ENCODE measurements at regions not wholly inside any gene's neighbourhood (a gene's known extent, or its start where the extent isn't known, plus 50 kb on each side); places are given as distances from the start of the nearest gene placed in this dataset.

- POLR2A ChIA-PET = no interaction called here
- H3K4me3 Mint-ChIP-seq = no peak overlapping the region
- ATAC-seq (ENCODE audit: low read depth) (no peak), DNase-seq (no peak)
- H3K27ac Mint-ChIP-seq = no peak overlapping the region
- H3K4me1 Mint-ChIP-seq = no peaks in the 10 kb centered on the region
- no peaks in the 10 kb centered on the region for H3K36me3 Mint-ChIP-seq
- peaks cover 4% of the 10 kb centered on the region for H3K27me3 Mint-ChIP-seq
- H3K9me3 Mint-ChIP-seq = no peaks in the 10 kb centered on the region
These were observed 226.0 kb upstream of the TPM1 start for GRCh38 chr15:62816342-62817069.

DNA sequence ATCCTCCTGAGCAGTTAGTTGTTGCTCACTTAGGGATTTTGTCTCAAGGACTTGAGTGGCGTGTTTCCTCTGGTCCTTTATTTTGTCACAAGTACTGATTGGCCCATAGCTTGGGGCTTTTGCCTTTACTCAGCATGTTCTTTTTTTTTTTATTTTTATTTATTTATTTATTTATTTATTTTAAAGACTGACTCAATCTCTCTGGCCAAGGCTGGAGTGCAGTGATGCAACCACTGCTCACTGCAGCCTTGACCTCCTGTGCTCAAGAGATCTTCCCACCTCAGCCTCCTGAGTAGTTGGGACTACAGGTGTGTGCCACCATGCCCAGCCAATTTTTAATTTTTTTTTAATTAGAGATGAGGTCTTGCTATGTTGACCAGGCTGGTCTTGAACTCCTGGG, 223.9 kb upstream of the TPM1 start:
- no peak for DNase-seq
- H3K27me3 Mint-ChIP-seq = peaks cover 4% of the 10 kb centered on the region
- H3K9me3 Mint-ChIP-seq = no peaks in the 10 kb centered on the region
- no peak overlapping the region for H3K27ac Mint-ChIP-seq
- no peaks in the 10 kb centered on the region for H3K36me3 Mint-ChIP-seq
- no peaks in the 10 kb centered on the region for H3K4me1 Mint-ChIP-seq
- ATAC-seq (ENCODE audit: low read depth) = no peak
- POLR2A ChIA-PET = no interaction called here
- H3K4me3 Mint-ChIP-seq = no peak overlapping the region

DNA sequence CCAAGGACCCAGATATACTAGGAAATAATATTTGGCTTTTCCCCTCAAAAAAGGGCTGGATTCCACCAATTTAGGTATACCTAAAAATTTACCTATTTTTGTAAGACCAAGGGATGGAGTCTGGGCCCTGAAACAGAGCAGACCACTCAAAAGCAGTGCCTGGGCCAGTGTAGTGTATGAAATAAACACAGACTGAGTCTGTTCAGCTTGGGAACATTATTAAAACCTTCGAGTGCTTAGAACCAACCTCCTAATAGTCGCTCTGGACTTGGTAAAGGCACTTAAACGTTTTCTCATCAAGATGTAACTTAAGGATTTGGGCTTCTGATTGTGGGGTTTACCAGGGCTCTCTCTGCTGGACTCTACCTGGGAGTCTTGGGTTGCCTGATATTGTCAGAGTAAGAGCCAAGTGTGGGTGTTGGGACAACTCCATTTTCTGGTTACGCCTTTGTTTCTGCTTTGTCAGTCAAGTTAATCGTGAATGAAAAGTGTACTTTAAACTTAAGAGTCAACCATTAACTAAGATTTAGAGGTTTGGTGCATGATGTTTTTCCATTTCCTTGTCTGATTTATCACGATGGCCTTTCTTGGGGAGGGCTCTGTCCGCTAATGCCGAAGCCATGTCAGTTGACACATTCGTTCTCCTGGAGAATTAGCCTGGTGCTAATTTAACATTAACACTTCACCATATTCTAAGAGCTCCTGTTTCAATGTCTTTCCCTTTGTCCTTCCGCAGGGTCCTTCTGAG, 221.0 kb upstream of the TPM1 start:
- no peak overlapping the region for H3K27ac Mint-ChIP-seq
- peaks cover 4% of the 10 kb centered on the region for H3K27me3 Mint-ChIP-seq
- no peak for ATAC-seq (ENCODE audit: low read depth)

GRCh38 chr15:62822228-62822627, 220.3 kb upstream of the TPM1 start:
- no peak overlapping the region for H3K4me3 Mint-ChIP-seq
- no peak for ATAC-seq (ENCODE audit: low read depth)
- POLR2A ChIA-PET = no interaction called here
- H3K4me1 Mint-ChIP-seq = no peaks in the 10 kb centered on the region
- H3K9me3 Mint-ChIP-seq = no peaks in the 10 kb centered on the region
- peaks cover 4% of the 10 kb centered on the region for H3K27me3 Mint-ChIP-seq
- H3K27ac Mint-ChIP-seq = no peak overlapping the region
- DNase-seq = no peak
- H3K36me3 Mint-ChIP-seq = no peaks in the 10 kb centered on the region

More for the DNA sequence above, 221.0 kb upstream of the TPM1 start:
- POLR2A ChIA-PET = no interaction called here
- Mint-ChIP-seq H3K4me3 (no peak overlapping the region), H3K36me3 (no peaks in the 10 kb centered on the region), H3K9me3 (no peaks in the 10 kb centered on the region), H3K4me1 (no peaks in the 10 kb centered on the region)
- DNase-seq = no peak

GRCh38 chr15:62823561-62823960, 219.0 kb upstream of the TPM1 start:
- DNase-seq (no peak), ATAC-seq (ENCODE audit: low read depth) (no peak)
- Mint-ChIP-seq H3K27me3 (peaks cover 2% of the 10 kb centered on the region), H3K36me3 (no peaks in the 10 kb centered on the region), H3K9me3 (no peaks in the 10 kb centered on the region), H3K4me3 (no peak overlapping the region), H3K4me1 (peaks cover 5% of the 10 kb centered on the region), H3K27ac (no peak overlapping the region)
- POLR2A ChIA-PET = no interaction called here

DNA sequence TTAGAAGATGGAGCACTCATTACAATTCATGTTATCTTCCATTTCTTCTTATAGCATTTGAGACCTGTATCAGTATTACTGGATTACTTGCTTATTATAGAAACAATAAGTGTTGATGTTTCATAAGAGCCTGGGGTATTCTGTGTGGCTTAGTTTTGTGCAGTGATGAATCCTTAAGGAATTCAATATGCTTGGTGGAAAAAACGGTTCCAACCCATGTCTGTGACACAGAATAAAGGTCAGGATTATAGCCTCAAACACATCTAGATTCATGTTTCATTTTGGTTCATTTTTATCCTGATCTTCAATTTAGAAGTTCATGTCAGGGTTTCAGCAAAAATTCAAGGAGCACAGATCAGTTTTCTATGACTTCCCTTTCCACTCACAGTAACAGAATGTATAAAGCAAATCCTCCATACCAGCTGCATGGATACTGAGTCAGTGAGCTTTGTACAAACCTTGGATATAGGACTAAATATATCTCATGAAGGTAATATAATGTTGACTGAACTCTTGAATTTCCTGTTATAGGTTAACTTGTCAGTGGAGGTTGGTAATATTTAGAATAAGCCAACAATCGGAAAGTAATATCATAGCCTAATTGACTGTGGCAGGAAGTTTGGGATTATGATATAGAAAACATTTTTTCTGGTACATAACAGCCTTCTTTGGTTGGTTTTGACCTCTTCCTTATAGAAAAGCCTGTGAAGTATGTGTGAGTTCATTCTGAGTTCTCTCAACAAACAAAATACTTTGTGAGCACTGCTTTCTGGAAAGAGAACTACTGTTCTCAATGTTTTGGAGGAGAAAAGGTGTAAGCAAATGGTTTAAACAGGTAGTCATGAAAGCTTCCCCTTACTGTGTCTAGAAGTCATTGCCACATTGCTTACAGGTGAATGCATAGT, 218.2 kb upstream of the TPM1 start:
- no peak for DNase-seq
- H3K4me3 Mint-ChIP-seq = no peak overlapping the region
- no peak for ATAC-seq (ENCODE audit: low read depth)
- POLR2A ChIA-PET = no interaction called here
- H3K27ac Mint-ChIP-seq = no peak overlapping the region
- peaks cover 5% of the 10 kb centered on the region for H3K4me1 Mint-ChIP-seq
- H3K36me3 Mint-ChIP-seq = no peaks in the 10 kb centered on the region
- H3K27me3 Mint-ChIP-seq = peaks cover 7% of the 10 kb centered on the region
- peaks cover 2% of the 10 kb centered on the region for H3K9me3 Mint-ChIP-seq

DNA sequence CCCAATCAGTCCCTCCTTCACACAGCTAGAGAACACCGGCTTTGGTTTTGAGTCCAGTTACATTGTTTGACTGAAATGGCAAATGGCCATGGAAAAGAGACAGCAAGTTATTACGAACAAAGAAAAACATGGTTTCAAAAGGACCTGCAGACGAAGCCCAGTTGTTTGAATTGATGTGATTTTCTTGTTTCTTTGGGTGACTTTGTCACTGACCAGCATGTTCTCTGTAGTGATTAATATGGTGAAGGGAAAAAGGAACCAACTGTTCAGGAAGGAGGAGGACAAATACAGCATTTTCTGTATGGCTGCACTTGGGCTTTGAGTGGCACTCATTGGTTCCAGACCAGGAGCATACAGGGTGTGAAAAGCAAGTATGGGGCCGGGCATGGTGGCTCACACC, 217.4 kb upstream of the TPM1 start:
- ATAC-seq (ENCODE audit: low read depth) = no peak
- POLR2A ChIA-PET = no interaction called here
- no peak for DNase-seq
- Mint-ChIP-seq H3K27me3 (peaks cover 7% of the 10 kb centered on the region), H3K4me3 (no peak overlapping the region), H3K27ac (no peak overlapping the region), H3K36me3 (no peaks in the 10 kb centered on the region), H3K4me1 (peaks cover 5% of the 10 kb centered on the region), H3K9me3 (peaks cover 2% of the 10 kb centered on the region)

DNA sequence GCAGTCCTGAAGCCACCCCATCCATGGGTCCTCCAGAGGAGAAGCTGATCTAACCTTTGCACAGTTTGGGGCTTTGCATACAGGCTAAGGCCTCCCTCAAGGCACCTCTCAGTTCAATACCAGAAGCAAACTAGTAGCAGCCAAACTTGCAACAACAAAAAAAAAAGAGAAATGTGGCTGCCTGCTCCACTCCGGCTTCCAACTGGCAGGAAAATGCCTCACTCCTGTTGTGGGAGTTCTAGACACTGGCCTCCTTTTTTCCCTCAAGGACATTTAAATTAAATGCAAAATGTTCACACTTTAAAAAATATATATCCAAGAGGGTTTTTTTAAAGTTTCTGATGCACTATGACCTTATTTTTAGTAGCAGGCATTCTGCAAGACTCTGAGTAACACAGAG, 216.0 kb upstream of the TPM1 start:
- Mint-ChIP-seq H3K36me3 (no peaks in the 10 kb centered on the region), H3K4me3 (no peak overlapping the region), H3K4me1 (peaks cover 5% of the 10 kb centered on the region), H3K27ac (no peak overlapping the region), H3K27me3 (peaks cover 9% of the 10 kb centered on the region), H3K9me3 (peaks cover 2% of the 10 kb centered on the region)
- POLR2A ChIA-PET = no interaction called here
- ATAC-seq (ENCODE audit: low read depth) (no peak), DNase-seq (no peak)

DNA sequence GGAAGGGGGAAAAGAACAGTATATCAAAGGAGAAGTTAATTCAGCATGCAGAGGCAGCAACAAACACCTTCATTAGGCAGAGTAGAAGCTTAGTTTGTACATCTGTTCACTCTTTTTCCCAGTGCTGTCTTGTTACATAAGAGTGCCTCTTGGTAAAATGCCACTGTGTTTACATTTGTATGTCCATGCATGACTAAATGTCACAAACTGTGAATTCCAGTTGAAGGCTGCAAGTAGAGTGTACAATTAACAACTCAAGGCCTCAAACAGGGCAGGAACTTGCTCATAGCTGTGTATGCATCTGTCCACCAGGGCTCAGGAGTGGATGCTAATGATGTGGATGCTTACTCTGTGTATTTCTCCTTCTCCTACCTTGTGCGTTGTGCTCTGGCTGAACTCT, 214.2 kb upstream of the TPM1 start:
- no peak for ATAC-seq (ENCODE audit: low read depth)
- Mint-ChIP-seq H3K4me1 (peaks cover 5% of the 10 kb centered on the region), H3K27me3 (peaks cover 9% of the 10 kb centered on the region), H3K9me3 (peaks cover 2% of the 10 kb centered on the region), H3K36me3 (no peaks in the 10 kb centered on the region), H3K4me3 (no peak overlapping the region), H3K27ac (no peak overlapping the region)
- DNase-seq = no peak
- POLR2A ChIA-PET = no interaction called here

DNA sequence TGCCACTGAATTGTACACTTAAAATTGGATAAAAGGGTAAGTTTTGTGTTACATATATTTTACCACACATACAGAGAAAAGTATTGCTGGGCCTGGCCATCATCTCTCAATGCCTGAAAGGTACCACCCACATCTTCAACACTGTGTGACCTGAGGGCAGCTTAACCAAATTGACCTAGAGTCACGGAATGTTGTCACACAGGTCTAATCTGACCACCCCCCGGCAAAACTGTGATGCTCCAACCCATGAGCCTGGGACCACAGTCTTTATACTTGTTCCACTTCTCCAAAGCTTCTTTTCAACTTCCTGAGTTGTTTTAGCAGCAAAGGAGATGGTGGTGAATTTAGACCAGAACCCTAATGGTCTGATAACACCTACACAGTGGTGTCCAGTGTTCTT, 210.3 kb upstream of the TPM1 start:
- H3K9me3 Mint-ChIP-seq = peaks cover 2% of the 10 kb centered on the region
- H3K27me3 Mint-ChIP-seq = peaks cover 9% of the 10 kb centered on the region
- no peak overlapping the region for H3K4me3 Mint-ChIP-seq
- no peaks in the 10 kb centered on the region for H3K36me3 Mint-ChIP-seq
- no peak for ATAC-seq (ENCODE audit: low read depth)
- no peak overlapping the region for H3K27ac Mint-ChIP-seq
- POLR2A ChIA-PET = no interaction called here
- peaks cover 8% of the 10 kb centered on the region for H3K4me1 Mint-ChIP-seq
- no peak for DNase-seq

GRCh38 chr15:62833646-62834045, 208.9 kb upstream of the TPM1 start:
- DNase-seq (no peak), ATAC-seq (ENCODE audit: low read depth) (no peak)
- H3K27me3 Mint-ChIP-seq = peaks cover 8% of the 10 kb centered on the region
- no peaks in the 10 kb centered on the region for H3K36me3 Mint-ChIP-seq
- peaks cover 2% of the 10 kb centered on the region for H3K4me1 Mint-ChIP-seq
- no peak overlapping the region for H3K4me3 Mint-ChIP-seq
- peaks cover 2% of the 10 kb centered on the region for H3K9me3 Mint-ChIP-seq
- POLR2A ChIA-PET = no interaction called here
- no peak overlapping the region for H3K27ac Mint-ChIP-seq

DNA sequence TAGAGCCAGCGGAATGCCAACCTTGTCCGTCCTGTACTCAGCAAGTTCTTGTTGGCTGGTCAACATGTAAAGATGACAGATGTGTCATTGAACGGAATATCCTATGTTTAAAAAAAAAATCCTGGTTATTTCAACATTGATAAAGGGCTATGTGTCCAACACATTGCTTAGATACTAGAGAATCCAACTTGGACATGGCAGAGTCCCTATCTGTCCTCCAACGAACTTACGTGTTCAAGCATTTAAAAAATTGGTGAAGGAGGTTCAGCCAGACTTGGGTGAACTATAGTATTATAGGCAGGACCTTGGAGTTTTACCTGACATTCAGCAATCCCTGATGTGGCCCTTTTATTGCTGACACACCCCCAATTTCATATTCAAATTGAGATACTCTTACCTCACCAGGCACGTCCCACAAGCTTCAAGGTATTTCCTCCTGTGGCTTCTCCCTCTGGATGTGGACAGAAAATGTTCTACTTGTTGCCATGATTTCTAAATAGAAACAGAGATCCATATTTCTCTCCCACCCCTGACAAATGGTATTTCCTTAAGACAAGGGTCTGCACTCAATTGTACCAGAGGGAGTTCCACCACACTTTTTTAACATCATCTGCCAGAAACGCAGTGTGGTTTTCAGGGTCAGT, 207.7 kb upstream of the TPM1 start:
- Mint-ChIP-seq H3K4me1 (peaks cover 2% of the 10 kb centered on the region), H3K27ac (no peak overlapping the region), H3K36me3 (no peaks in the 10 kb centered on the region), H3K27me3 (peaks cover 4% of the 10 kb centered on the region), H3K9me3 (no peaks in the 10 kb centered on the region), H3K4me3 (no peak overlapping the region)
- ATAC-seq (ENCODE audit: low read depth) = no peak
- POLR2A ChIA-PET = no interaction called here
- no peak for DNase-seq

DNA sequence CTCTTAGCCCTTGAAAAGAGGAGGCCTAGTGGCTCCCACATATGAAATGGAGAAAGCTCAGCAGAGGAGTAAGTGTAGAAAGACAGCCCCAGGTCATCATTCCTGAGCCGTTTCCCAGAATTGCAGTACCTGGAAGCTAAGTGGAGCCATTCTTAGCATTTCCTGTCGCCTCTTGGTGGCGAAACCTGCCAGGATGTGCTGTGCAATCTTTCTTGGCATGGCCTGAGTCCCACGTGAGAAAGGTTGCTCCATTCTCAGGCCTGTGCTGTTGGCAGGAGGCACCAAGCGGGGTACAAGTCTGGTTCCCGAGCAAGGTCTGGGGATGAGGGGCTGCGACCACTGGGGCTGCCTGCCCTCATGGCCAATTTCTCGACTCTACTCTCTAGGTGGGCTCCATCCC, 207.2 kb upstream of the TPM1 start:
- Mint-ChIP-seq H3K36me3 (no peaks in the 10 kb centered on the region), H3K4me3 (no peak overlapping the region), H3K4me1 (peaks cover 2% of the 10 kb centered on the region), H3K9me3 (no peaks in the 10 kb centered on the region), H3K27ac (no peak overlapping the region), H3K27me3 (peaks cover 2% of the 10 kb centered on the region)
- DNase-seq (no peak), ATAC-seq (ENCODE audit: low read depth) (no peak)
- POLR2A ChIA-PET = no interaction called here
